HEK293 (cell line): ENCODE measurements at regions not wholly inside any gene's neighbourhood (a gene's known extent, or its start where the extent isn't known, plus 50 kb on each side); places are given as distances from the start of the nearest gene placed in this dataset.

Experiments
- ATF2 ChIP-seq: fragments of 450-650 bp; formaldehyde crosslinking; IDR thresholded peaks from 2 replicates; pipeline ENCODE4 v1.5.1; 2016; ENCODE audit warnings: missing biosample characterization, missing genetic modification characterization, low read depth
- CTCF ChIP-seq: fragments of 450-650 bp; formaldehyde crosslinking; IDR thresholded peaks from 2 replicates; pipeline ENCODE4 v1.5.1; 2016; ENCODE audit warnings: missing biosample characterization, missing genetic modification characterization
- RBAK ChIP-seq: fragments of 450-650 bp; formaldehyde crosslinking; IDR thresholded peaks from 2 replicates; pipeline ENCODE4 v1.5.1; 2016; ENCODE audit warnings: missing biosample characterization, missing genetic modification characterization
- TRIM28 ChIP-seq: IDR thresholded peaks from 2 replicates; pipeline ENCODE4 v1.6.1; 2011; ENCODE audit warnings: low read length, control low read depth, borderline replicate concordance
- ZBTB10 ChIP-seq: fragments of 450-650 bp; formaldehyde crosslinking; IDR thresholded peaks from 2 replicates; pipeline ENCODE4 v1.5.1; 2016; ENCODE audit warnings: missing biosample characterization, missing genetic modification characterization
- ZFP41 ChIP-seq: fragments of 450-650 bp; formaldehyde crosslinking; IDR thresholded peaks from 2 replicates; pipeline ENCODE4 v1.5.1; 2016; ENCODE audit warnings: missing biosample characterization, missing genetic modification characterization, borderline replicate concordance
- ZSCAN18 ChIP-seq: fragments of 450-650 bp; formaldehyde crosslinking; IDR thresholded peaks from 2 replicates; pipeline ENCODE4 v1.5.1; 2016; ENCODE audit warnings: missing biosample characterization, missing genetic modification characterization

GRCh38 chr3:155014953-155015352, 65.2 kb upstream of the MME start:
- TF ChIP-seq ZBTB10 (tag by site-specific recombination) (no peak), CTCF (tag by site-specific recombination) (no peak), TRIM28 (no peak), ZSCAN18 (tag by site-specific recombination) (no peak), RBAK (tag by site-specific recombination) (no peak), ZFP41 (tag by site-specific recombination) (no peak), ATF2 (no peak)
